Anterior cingulate cortex (tissue), 58 donors: ENCODE measurements at regions not wholly inside any gene's neighbourhood (a gene's known extent, or its start where the extent isn't known, plus 50 kb on each side); places are given as distances from the start of the nearest gene placed in this dataset.
A peak's percentile ranks its signal among the peaks of the same experiment; 100 is the strongest.
"Not testable (repeated sequence)": the region's sequence is repeated elsewhere in the genome, so short reads cannot be mapped to it uniquely, and the experiment has no call there.

ENCODE experiments used
- DNase-seq, 58 donors: peaks; one replicate each; lab custom pipeline; 2025; lab: John Stamatoyannopoulos, UW

GRCh38 chr12:114829244-114829643, 145.3 kb upstream of the TBX3 start:
- DNase-seq: not testable (repeated sequence)

- DNase-seq: no peak
Measured at GRCh38 chr12:114827461-114827860, 143.5 kb upstream of the TBX3 start.

DNA sequence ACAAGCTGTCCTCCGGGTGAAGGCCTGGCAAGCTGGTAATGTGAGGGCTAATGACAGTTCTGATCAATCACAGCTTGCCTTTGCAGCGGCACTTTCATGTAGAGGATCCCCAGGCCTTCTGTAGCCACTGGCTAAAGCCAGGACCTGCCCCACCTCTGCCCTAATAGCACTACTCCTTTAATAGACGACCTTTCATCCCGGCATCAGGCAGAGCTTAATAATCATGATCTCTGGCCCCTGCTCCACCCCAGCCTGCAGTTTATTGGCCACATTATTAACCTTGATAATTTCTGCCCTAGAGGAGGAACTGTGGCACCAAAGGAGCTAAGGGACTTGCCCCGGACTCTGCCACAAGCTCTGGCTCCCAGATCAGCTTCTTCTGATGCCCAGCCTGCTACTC, 142.3 kb upstream of the TBX3 start:
- DNase-seq: no peak

DNA sequence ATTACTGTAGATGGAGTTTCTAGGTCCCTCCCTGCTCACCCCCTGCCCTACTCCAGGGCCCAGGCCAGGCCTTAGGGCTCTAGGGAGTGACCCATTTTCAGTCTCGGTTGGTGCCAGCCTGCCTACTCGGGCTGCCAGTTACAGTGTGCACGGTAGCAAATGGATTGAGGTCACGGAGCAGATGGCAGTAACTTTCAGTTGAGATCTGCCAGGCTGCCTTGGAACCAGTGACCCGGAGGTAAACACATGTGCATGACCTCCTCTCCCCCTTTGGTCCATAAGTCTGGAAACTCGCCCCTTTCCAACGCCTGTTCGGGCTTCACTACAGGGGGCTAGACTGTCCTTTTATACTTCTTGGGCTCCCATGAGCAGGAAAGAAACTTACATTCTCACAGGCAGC, 139.7 kb upstream of the TBX3 start:
- DNase-seq: no peak

GRCh38 chr12:114821570-114821969, 137.6 kb upstream of the TBX3 start:
- no peak for DNase-seq

DNA sequence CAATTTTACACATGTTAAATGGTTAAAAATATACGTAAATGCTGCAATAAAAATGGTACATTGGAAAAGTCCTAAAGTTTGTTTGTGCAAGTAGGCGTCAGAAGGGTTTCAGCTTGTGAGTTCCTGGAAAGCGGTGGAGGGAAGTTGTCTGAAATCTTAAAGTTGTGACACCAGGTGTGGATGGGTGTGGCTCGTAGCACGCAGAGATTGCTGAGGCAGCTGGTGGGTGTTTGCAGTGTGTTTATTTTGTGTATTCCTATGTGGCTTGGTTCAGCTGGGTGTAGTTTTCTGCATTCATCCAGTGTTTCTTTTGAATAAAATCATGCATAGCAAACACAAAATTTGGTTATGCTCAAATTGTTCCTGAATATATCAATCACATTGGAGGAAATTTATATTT, 136.8 kb upstream of the TBX3 start:
- no peak for DNase-seq

GRCh38 chr12:114817571-114818425, 133.8 kb upstream of the TBX3 start:
- peak in 3 of 58 donors; percentile 1 to 5 (median 4) for DNase-seq

DNA sequence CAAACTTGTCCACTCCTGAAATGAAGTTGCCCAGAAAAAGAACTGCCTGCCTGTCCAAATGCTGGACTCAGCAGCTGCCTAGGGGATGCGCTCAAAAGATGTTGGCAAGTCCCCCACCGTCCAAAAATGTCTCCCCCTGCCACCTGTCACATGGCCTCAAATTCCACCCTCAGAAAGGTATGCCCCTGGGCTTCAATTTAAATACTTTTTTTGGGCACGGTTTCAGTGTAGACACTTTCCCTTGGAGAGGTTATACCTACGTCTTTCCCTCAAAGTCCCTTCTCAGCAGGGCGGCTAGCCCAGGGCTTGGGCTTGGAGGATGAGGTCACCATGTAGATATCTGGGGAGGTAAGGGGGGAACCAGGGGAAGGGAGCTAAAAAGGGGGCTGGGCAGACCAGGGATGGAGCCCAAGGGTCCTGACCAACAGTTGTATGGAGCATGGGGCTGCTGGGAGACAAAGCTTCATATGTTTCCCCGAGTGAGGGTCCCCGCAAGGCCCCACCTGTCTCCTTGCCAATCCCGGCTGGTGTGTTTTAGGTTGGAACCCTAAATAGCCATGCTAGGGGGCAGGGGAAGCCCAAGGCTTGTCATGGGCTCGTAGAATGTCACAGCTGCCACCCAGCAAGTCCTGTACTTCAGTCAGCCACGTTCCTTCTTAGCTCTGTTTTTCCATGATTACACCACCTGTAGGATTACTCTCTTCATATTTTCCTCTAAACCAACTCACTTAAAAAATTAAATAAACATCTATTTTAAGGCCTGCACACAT, 131.2 kb upstream of the TBX3 start:
- no peak for DNase-seq

GRCh38 chr12:114812858-114813761, 129.1 kb upstream of the TBX3 start:
- DNase-seq: peak in 29 of 58 donors; percentile 1 to 66 (median 14)

DNA sequence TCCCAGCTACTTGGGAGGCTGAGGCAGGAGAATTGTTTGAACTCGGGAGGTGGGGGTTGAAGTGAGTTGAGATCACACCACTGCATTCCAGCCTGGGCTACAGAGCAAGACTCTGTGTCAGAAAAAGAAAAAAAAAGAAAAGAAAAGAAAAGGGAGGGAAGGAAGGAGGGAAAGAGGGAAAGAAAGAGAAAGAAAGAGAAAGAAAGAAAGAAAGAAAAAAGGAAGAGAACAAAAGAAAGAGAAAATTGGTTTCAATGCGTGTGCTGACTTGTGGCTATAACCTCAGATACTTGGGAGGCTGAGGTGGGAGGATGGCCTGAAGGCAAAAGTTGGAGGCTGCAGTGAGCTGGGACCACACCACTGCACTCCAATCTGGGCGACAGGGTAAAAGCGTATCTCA, 128.4 kb upstream of the TBX3 start:
- DNase-seq: no peak

- DNase-seq: no peak
Measured at GRCh38 chr12:114809097-114809496, 125.1 kb upstream of the TBX3 start.

GRCh38 chr12:114801381-114801780, 117.4 kb upstream of the TBX3 start:
- not testable (repeated sequence) for DNase-seq

DNA sequence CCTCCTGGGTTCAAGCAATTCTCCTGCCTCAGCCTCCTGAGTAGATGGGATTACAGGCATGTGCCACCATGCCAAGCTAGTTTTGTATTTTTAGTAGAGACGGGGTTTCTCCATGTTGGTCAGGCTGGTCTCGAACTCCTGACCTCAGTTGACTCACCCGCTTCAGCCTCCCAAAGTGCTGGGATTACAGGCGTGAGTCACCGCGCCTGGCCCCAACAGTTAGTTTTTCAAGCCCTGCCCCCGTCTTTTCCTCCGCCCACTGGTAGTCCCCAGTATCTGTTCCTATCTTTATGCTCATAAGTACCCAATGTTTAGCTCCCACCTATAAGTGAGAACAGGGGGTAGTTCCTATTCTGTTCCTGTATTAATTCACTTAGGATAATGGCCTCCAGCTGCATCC, 116.6 kb upstream of the TBX3 start:
- DNase-seq: not testable (repeated sequence)

DNA sequence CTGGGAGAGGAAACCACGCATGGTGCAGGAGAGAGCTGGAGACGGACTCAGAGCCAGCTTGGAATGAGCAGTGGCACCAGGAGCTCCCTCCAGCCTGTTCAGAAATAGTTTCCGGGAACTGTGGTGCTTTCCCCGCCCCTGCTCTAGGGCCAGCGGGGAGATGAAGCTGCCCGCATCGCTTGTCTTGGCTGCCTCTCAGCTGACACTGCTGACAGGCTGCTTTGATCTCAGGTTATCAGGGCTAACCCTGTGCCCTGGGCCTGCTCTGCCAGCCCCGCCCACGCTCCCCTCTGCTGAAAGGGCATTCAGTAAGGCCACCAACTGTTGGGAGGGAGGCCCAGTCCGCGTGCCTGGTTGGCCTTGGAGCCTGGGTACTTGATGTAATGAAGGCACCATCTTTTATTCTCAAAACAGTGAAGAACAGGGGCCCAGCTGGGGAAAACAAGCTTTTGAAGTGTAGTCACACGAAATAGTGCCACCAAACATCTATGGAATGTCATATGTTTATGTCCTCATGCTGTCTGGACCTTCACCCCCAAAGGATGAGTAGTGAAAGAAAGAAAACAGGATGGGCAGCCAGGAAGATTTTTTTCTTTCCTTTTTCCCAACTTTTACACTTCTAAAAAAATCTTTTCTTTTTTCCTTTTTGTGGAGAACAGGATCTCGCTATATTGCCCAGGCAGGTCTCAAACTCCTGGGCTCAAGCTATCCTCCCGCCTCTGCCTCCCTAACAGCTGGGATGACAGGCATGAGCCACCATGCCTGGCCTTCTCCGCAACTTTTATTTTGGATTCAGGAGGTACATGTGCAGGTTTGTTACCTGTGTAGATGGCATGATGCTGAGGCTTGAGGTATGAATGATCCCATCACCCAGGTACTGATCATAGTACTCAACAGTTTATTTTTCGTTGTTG, 115.9 kb upstream of the TBX3 start:
- DNase-seq: peak in 6 of 58 donors; percentile 0 to 13 (median 8)

- DNase-seq: no peak
Measured at GRCh38 chr12:114794049-114794558, 110.1 kb upstream of the TBX3 start.

- DNase-seq: no peak
Measured at GRCh38 chr12:114790276-114790675, 106.3 kb upstream of the TBX3 start.

GRCh38 chr12:114789821-114790220, 105.8 kb upstream of the TBX3 start:
- no peak for DNase-seq

GRCh38 chr12:114789276-114789675, 105.3 kb upstream of the TBX3 start:
- no peak for DNase-seq

DNA sequence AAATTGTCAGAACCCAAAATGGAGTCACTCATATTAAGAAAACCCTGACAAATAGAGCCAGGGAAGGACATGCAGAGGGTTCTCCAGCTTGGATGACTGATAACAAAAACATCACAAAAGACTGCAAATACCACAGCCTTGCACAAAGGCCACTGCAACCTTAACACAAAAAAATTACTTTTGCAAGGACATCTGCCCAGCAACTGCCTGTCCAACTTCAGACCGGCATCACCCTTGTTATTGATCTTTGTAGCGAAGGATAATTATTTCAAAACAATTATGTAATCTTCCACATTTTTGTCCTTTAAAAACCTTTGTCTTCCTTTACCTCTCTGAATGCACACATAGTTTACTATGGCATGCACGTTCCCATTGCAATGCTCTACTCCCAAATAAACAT, 100.6 kb upstream of the TBX3 start:
- no peak for DNase-seq
